Stimulated activated naive B cell treated with anti-CD40 and anti-IgM and Interleukin-4, amounts not matched to agents 10 μg/mL and 1 μg/mL and 100 μg/mL, for 72 hours (primary cell): ENCODE measurements at regions not wholly inside any gene's neighbourhood (a gene's known extent, or its start where the extent isn't known, plus 50 kb on each side); places are given as distances from the start of the nearest gene placed in this dataset.
A peak's percentile ranks its signal among the peaks of the same experiment; 100 is the strongest.
"Not testable (repeated sequence)": the region's sequence is repeated elsewhere in the genome, so short reads cannot be mapped to it uniquely, and the experiment has no call there.

Experiments
- ATAC-seq, 2 donors: fragments of 150-1000 bp; cut with Tn5 transposase; replicated peaks; 2 replicates each; pipeline ENCODE4 v1.10.0; 2021; ENCODE audit warnings: moderate library complexity in 1 of 2
- DNase-seq: peaks from one replicate; pipeline ENCODE4 v3.0.0; 2021
- H3K27ac Mint-ChIP-seq: one replicate; pipeline ENCODE4 v1.8.0; 2022; ENCODE audit warnings: mild to moderate bottlenecking, mixed read lengths
- H3K27me3 Mint-ChIP-seq, 2 donors: one replicate each; pipeline ENCODE4 v1.8.0; 2022; ENCODE audit warnings: mixed read lengths in 2 of 2
- H3K36me3 Mint-ChIP-seq, 2 donors: one replicate each; pipeline ENCODE4 v1.8.0; 2022; ENCODE audit warnings: mixed read lengths in 2 of 2, mild to moderate bottlenecking in 1 of 2
- H3K4me1 Mint-ChIP-seq, 2 donors: one replicate each; pipeline ENCODE4 v1.8.0; 2022; ENCODE audit warnings: mixed read lengths in 2 of 2, mild to moderate bottlenecking in 1 of 2
- H3K4me3 Mint-ChIP-seq, 2 donors: one replicate each; pipeline ENCODE4 v1.8.0; 2022; ENCODE audit warnings: mild to moderate bottlenecking in 2 of 2, mixed read lengths in 2 of 2, moderate library complexity in 1 of 2
- H3K9me3 Mint-ChIP-seq, 2 donors: one replicate each; pipeline ENCODE4 v1.8.0; 2022; ENCODE audit warnings: mixed read lengths in 2 of 2, mild to moderate bottlenecking in 1 of 2

- DNase-seq (no peak), ATAC-seq (no peak)
- Mint-ChIP-seq H3K27ac (no peak overlapping the region), H3K4me3 (no peak overlapping the region), H3K36me3 (no peaks in the 10 kb centered on the region), H3K4me1 (peaks cover 0 to 4% of the 10 kb centered on the region in 2 donors), H3K27me3 (peaks cover 3 to 6% of the 10 kb centered on the region in 2 donors), H3K9me3 (peaks cover 0 to 2% of the 10 kb centered on the region in 2 donors)
These were observed 640.8 kb upstream of the TBL1XR1 start for GRCh38 chr3:177837951-177838655.

- Mint-ChIP-seq H3K4me3 (no peak overlapping the region), H3K4me1 (peaks cover 2 to 6% of the 10 kb centered on the region in 2 donors), H3K36me3 (no peaks in the 10 kb centered on the region), H3K9me3 (peaks cover 0 to 2% of the 10 kb centered on the region in 2 donors), H3K27ac (no peak overlapping the region), H3K27me3 (peaks cover 3 to 6% of the 10 kb centered on the region in 2 donors)
- DNase-seq, result no peak
- no peak for ATAC-seq
These were observed 641.6 kb upstream of the TBL1XR1 start for GRCh38 chr3:177838766-177839350.

- DNase-seq, result no peak
- H3K4me3 Mint-ChIP-seq, result no peak overlapping the region
- H3K4me1 Mint-ChIP-seq, result peaks cover 9 to 11% of the 10 kb centered on the region in 2 donors
- H3K27me3 Mint-ChIP-seq, result peaks cover 3 to 6% of the 10 kb centered on the region in 2 donors
- ATAC-seq, result no peak
- no peaks in the 10 kb centered on the region for H3K36me3 Mint-ChIP-seq
- peaks cover 0 to 2% of the 10 kb centered on the region in 2 donors for H3K9me3 Mint-ChIP-seq
- H3K27ac Mint-ChIP-seq, result no peak overlapping the region
These were observed 645.0 kb upstream of the TBL1XR1 start for GRCh38 chr3:177842302-177842701.

- Mint-ChIP-seq H3K4me3 (no peak overlapping the region), H3K27me3 (peaks cover 3 to 6% of the 10 kb centered on the region in 2 donors), H3K4me1 (peaks cover 9 to 11% of the 10 kb centered on the region in 2 donors), H3K27ac (no peak overlapping the region), H3K9me3 (peaks cover 0 to 2% of the 10 kb centered on the region in 2 donors), H3K36me3 (no peaks in the 10 kb centered on the region)
- ATAC-seq (no peak), DNase-seq (no peak)
These were observed 645.8 kb upstream of the TBL1XR1 start for GRCh38 chr3:177842743-177843734.

- ATAC-seq, result no peak
- Mint-ChIP-seq H3K4me1 (no peaks in the 10 kb centered on the region), H3K36me3 (no peaks in the 10 kb centered on the region), H3K27ac (no peak overlapping the region), H3K27me3 (no peaks in the 10 kb centered on the region), H3K4me3 (no peak overlapping the region), H3K9me3 (peaks cover 0 to 2% of the 10 kb centered on the region in 2 donors)
- DNase-seq, result no peak
These were observed 654.9 kb upstream of the TBL1XR1 start for GRCh38 chr3:177852001-177852807.

GRCh38 chr3:177855021-177855420 lies 657.7 kb upstream of the TBL1XR1 start:
- Mint-ChIP-seq H3K27me3 (peaks cover 0 to 15% of the 10 kb centered on the region in 2 donors), H3K27ac (no peak overlapping the region), H3K4me3 (no peak overlapping the region), H3K4me1 (no peaks in the 10 kb centered on the region), H3K9me3 (peaks cover 8 to 15% of the 10 kb centered on the region in 2 donors), H3K36me3 (peaks cover 0 to 1% of the 10 kb centered on the region in 2 donors)
- DNase-seq, result no peak
- no peak for ATAC-seq

GRCh38 chr3:177860184-177860583 lies 662.9 kb upstream of the TBL1XR1 start:
- H3K4me3 Mint-ChIP-seq, result no peak overlapping the region
- H3K9me3 Mint-ChIP-seq, result peaks cover 18 to 26% of the 10 kb centered on the region in 2 donors
- H3K36me3 Mint-ChIP-seq, result peaks cover 6 to 8% of the 10 kb centered on the region in 2 donors
- peaks cover under 1 to 15% of the 10 kb centered on the region in 2 donors for H3K27me3 Mint-ChIP-seq
- H3K4me1 Mint-ChIP-seq, result no peaks in the 10 kb centered on the region
- H3K27ac Mint-ChIP-seq, result no peak overlapping the region
- ATAC-seq (no peak), DNase-seq (no peak)

GRCh38 chr3:177862962-177863491 lies 665.7 kb upstream of the TBL1XR1 start:
- Mint-ChIP-seq H3K36me3 (peaks cover 6 to 19% of the 10 kb centered on the region in 2 donors), H3K9me3 (peaks cover 26 to 30% of the 10 kb centered on the region in 2 donors), H3K27ac (no peak overlapping the region), H3K27me3 (peaks cover 4 to 18% of the 10 kb centered on the region in 2 donors), H3K4me3 (no peak overlapping the region), H3K4me1 (no peaks in the 10 kb centered on the region)
- ATAC-seq (no peak), DNase-seq (no peak)

GRCh38 chr3:177871267-177871666 lies 665.0 kb upstream of the KCNMB2 start:
- H3K27me3 Mint-ChIP-seq, DNase-seq, ATAC-seq, H3K27ac Mint-ChIP-seq, H3K4me1 Mint-ChIP-seq, H3K4me3 Mint-ChIP-seq: not testable (repeated sequence)
- Mint-ChIP-seq H3K36me3 (peaks cover 0 to 11% of the 10 kb centered on the region in 2 donors), H3K9me3 (peaks cover 14 to 15% of the 10 kb centered on the region in 2 donors)

GRCh38 chr3:177878192-177878591 lies 658.0 kb upstream of the KCNMB2 start:
- ATAC-seq (no peak), DNase-seq (no peak)
- H3K4me3 Mint-ChIP-seq, result no peak overlapping the region
- no peaks in the 10 kb centered on the region for H3K36me3 Mint-ChIP-seq
- no peaks in the 10 kb centered on the region for H3K27me3 Mint-ChIP-seq
- H3K9me3 Mint-ChIP-seq, result no peaks in the 10 kb centered on the region
- no peak overlapping the region for H3K27ac Mint-ChIP-seq
- H3K4me1 Mint-ChIP-seq, result peaks cover 8 to 19% of the 10 kb centered on the region in 2 donors

GRCh38 chr3:177878957-177879356 lies 657.3 kb upstream of the KCNMB2 start:
- H3K27me3 Mint-ChIP-seq, result no peaks in the 10 kb centered on the region
- no peaks in the 10 kb centered on the region for H3K36me3 Mint-ChIP-seq
- no peak overlapping the region for H3K27ac Mint-ChIP-seq
- H3K4me3 Mint-ChIP-seq, result no peak overlapping the region
- no peaks in the 10 kb centered on the region for H3K9me3 Mint-ChIP-seq
- H3K4me1 Mint-ChIP-seq, result peaks cover 13 to 27% of the 10 kb centered on the region in 2 donors
- ATAC-seq (no peak), DNase-seq (no peak)

- H3K9me3 Mint-ChIP-seq, result no peaks in the 10 kb centered on the region
- H3K27ac Mint-ChIP-seq, result no peak overlapping the region
- no peaks in the 10 kb centered on the region for H3K36me3 Mint-ChIP-seq
- DNase-seq (no peak), ATAC-seq (no peak)
- H3K4me1 Mint-ChIP-seq, result peaks cover 18 to 33% of the 10 kb centered on the region in 2 donors
- no peak overlapping the region for H3K4me3 Mint-ChIP-seq
- no peaks in the 10 kb centered on the region for H3K27me3 Mint-ChIP-seq
These were observed 654.9 kb upstream of the KCNMB2 start for GRCh38 chr3:177881351-177881750.

GRCh38 chr3:177882124-177882648 lies 654.0 kb upstream of the KCNMB2 start:
- no peak overlapping the region for H3K4me3 Mint-ChIP-seq
- H3K4me1 Mint-ChIP-seq, result peaks cover 18 to 36% of the 10 kb centered on the region in 2 donors
- no peak overlapping the region for H3K27ac Mint-ChIP-seq
- DNase-seq, result no peak
- peak in 1 of 2 donors; percentile 54 for ATAC-seq
- no peaks in the 10 kb centered on the region for H3K36me3 Mint-ChIP-seq
- no peaks in the 10 kb centered on the region for H3K9me3 Mint-ChIP-seq
- H3K27me3 Mint-ChIP-seq, result no peaks in the 10 kb centered on the region
